ENCODE measurements at regions not wholly inside any gene's neighbourhood (a gene's known extent, or its start where the extent isn't known, plus 50 kb on each side); places are given as distances from the start of the nearest gene placed in this dataset.

- no peak overlapping the region for H3K4me2 ChIP-seq (ENCODE audit: low read length)
- H3K27me3 ChIP-seq (ENCODE audit: control insufficient read depth, insufficient read depth, low read length) = no peaks in the 10 kb centered on the region
- peaks cover 7% of the 10 kb centered on the region for H3K4me1 ChIP-seq
- H3K9ac ChIP-seq = no peak overlapping the region
- no peak overlapping the region for H2AFZ ChIP-seq
- H3K4me3 ChIP-seq (ENCODE audit: low read depth, low read length) = no peak overlapping the region
- no peaks in the 10 kb centered on the region for H3K79me2 ChIP-seq
- no peak overlapping the region for H3K27ac ChIP-seq
- no peaks in the 10 kb centered on the region for H3K9me3 ChIP-seq (ENCODE audit: control insufficient read depth, low read length)
- no peaks in the 10 kb centered on the region for H3K36me3 ChIP-seq (ENCODE audit: control insufficient read depth, insufficient read depth, low read length)
- TF ChIP-seq, protein P1, sequence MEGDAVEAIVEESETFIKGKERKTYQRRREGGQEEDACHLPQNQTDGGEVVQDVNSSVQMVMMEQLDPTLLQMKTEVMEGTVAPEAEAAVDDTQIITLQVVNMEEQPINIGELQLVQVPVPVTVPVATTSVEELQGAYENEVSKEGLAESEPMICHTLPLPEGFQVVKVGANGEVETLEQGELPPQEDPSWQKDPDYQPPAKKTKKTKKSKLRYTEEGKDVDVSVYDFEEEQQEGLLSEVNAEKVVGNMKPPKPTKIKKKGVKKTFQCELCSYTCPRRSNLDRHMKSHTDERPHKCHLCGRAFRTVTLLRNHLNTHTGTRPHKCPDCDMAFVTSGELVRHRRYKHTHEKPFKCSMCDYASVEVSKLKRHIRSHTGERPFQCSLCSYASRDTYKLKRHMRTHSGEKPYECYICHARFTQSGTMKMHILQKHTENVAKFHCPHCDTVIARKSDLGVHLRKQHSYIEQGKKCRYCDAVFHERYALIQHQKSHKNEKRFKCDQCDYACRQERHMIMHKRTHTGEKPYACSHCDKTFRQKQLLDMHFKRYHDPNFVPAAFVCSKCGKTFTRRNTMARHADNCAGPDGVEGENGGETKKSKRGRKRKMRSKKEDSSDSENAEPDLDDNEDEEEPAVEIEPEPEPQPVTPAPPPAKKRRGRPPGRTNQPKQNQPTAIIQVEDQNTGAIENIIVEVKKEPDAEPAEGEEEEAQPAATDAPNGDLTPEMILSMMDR (IDR thresholded peaks at IDR 0.05) = no peak
These were observed 881.8 kb upstream of the ID2 start for GRCh38 chr2:7800031-7800430.

DNA sequence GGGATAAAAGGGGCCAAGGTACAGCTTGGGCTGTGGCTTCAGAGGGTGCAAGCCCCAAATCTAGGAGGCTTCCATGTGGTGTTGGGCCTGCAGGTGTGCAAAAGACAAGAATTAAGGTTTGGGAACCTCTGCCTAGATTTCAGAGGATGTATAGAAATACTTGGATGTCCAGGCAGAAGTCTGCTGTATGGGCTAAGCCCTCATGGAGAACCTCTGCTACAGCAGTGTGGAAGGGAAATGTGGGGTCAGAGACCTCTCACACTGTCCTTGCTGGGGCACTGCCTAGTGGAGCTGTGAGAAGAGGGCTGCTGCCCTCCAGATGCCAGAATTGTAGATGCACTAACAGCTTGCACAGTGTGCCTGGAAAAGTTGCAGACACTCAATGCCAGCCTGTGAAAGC, 880.6 kb upstream of the ID2 start:
- TF ChIP-seq, protein P1 (IDR thresholded peaks at IDR 0.05) = no peak
- no peaks in the 10 kb centered on the region for H3K4me1 ChIP-seq
- H3K27ac ChIP-seq = no peak overlapping the region
- H2AFZ ChIP-seq = no peak overlapping the region
- no peaks in the 10 kb centered on the region for H3K27me3 ChIP-seq (ENCODE audit: control insufficient read depth, insufficient read depth, low read length)
- no peak overlapping the region for H3K9ac ChIP-seq
- no peaks in the 10 kb centered on the region for H3K79me2 ChIP-seq
- no peak overlapping the region for H3K4me2 ChIP-seq (ENCODE audit: low read length)
- H3K36me3 ChIP-seq (ENCODE audit: control insufficient read depth, insufficient read depth, low read length) = no peaks in the 10 kb centered on the region
- no peaks in the 10 kb centered on the region for H3K9me3 ChIP-seq (ENCODE audit: control insufficient read depth, low read length)
- H3K4me3 ChIP-seq (ENCODE audit: low read depth, low read length) = no peak overlapping the region

DNA sequence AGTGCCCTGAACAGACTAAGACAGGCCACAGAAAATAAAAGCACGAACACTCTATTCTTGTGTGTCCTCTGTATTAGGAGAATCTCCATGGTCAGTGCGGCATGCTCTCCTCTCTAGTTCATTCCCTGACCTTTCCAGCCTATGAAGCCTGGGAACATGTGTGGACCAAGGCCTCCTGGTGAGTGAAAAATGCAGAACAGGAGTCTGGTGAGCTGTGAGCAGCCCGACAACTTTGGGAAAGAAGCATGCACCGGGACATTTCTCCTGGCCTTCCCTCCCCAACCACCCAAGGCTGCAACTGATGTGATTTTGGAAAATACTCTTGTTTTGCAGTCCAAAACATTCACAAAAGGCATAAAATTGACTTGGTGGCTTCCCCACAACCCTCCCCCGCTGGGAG, 878.3 kb upstream of the ID2 start:
- no peak overlapping the region for H2AFZ ChIP-seq
- no peaks in the 10 kb centered on the region for H3K27me3 ChIP-seq (ENCODE audit: control insufficient read depth, insufficient read depth, low read length)
- no peak overlapping the region for H3K4me2 ChIP-seq (ENCODE audit: low read length)
- no peaks in the 10 kb centered on the region for H3K79me2 ChIP-seq
- TF ChIP-seq, protein P1 (IDR thresholded peaks at IDR 0.05) = no peak
- H3K27ac ChIP-seq = no peak overlapping the region
- H3K4me1 ChIP-seq = no peaks in the 10 kb centered on the region
- H3K4me3 ChIP-seq (ENCODE audit: low read depth, low read length) = no peak overlapping the region
- H3K36me3 ChIP-seq (ENCODE audit: control insufficient read depth, insufficient read depth, low read length) = no peaks in the 10 kb centered on the region
- no peaks in the 10 kb centered on the region for H3K9me3 ChIP-seq (ENCODE audit: control insufficient read depth, low read length)
- no peak overlapping the region for H3K9ac ChIP-seq

DNA sequence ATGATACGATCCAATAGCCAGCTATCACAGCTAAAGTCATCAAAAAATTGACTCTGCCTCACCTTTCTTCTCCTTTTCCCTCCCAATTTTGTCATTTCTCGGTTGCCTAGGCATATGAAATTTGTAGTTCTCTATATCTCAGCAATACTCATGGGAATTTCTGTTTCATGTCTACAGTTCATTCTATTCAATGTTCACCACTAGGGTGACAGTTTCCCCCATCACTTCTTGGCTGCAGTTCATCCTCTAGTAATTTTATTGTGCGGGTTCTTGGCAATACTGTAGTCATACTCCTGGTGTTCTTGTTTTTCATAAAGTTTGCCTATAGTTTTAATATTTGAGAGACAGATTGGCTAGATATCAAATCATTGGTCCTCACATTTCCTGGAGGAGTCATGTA, 872.2 kb upstream of the ID2 start:
- H2AFZ ChIP-seq = no peak overlapping the region
- H3K9ac ChIP-seq = no peak overlapping the region
- no peaks in the 10 kb centered on the region for H3K36me3 ChIP-seq (ENCODE audit: control insufficient read depth, insufficient read depth, low read length)
- H3K79me2 ChIP-seq = no peaks in the 10 kb centered on the region
- TF ChIP-seq, protein P1 (IDR thresholded peaks at IDR 0.05) = no peak
- H3K4me3 ChIP-seq (ENCODE audit: low read depth, low read length) = no peak overlapping the region
- no peak overlapping the region for H3K4me2 ChIP-seq (ENCODE audit: low read length)
- no peaks in the 10 kb centered on the region for H3K4me1 ChIP-seq
- H3K9me3 ChIP-seq (ENCODE audit: control insufficient read depth, low read length) = no peaks in the 10 kb centered on the region
- H3K27ac ChIP-seq = no peak overlapping the region
- H3K27me3 ChIP-seq (ENCODE audit: control insufficient read depth, insufficient read depth, low read length) = no peaks in the 10 kb centered on the region

DNA sequence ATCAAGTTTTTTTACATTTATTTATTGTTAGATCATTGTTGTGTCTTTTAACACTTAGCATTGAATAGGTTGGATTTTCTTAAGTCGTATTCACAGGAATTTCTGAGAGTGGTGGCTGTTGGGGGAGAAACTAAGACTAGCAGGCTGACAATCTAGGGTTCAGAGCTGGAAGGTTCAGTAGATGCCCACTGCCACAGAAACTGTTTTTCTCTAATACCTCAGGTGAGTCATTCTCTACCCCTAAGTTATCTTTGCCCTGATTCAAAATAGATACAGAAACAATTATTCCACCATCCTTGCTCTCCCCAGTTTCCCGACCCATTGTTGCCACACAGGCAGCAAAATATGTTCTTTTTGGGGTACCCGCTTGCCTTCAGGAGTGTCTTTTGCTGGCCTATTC, 870.8 kb upstream of the ID2 start:
- H3K36me3 ChIP-seq (ENCODE audit: control insufficient read depth, insufficient read depth, low read length) = no peaks in the 10 kb centered on the region
- H3K4me2 ChIP-seq (ENCODE audit: low read length) = no peak overlapping the region
- no peaks in the 10 kb centered on the region for H3K27me3 ChIP-seq (ENCODE audit: control insufficient read depth, insufficient read depth, low read length)
- TF ChIP-seq, protein P1 (IDR thresholded peaks at IDR 0.05) = no peak
- H3K4me3 ChIP-seq (ENCODE audit: low read depth, low read length) = no peak overlapping the region
- H2AFZ ChIP-seq = no peak overlapping the region
- no peaks in the 10 kb centered on the region for H3K9me3 ChIP-seq (ENCODE audit: control insufficient read depth, low read length)
- no peak overlapping the region for H3K27ac ChIP-seq
- H3K79me2 ChIP-seq = no peaks in the 10 kb centered on the region
- H3K9ac ChIP-seq = no peak overlapping the region
- no peaks in the 10 kb centered on the region for H3K4me1 ChIP-seq

All from parathyroid adenoma (tissue), 2 donors.